GM19468 (cell line): ENCODE measurements at regions not wholly inside any gene's neighbourhood (a gene's known extent, or its start where the extent isn't known, plus 50 kb on each side); places are given as distances from the start of the nearest gene placed in this dataset.

Source experiments
- ATAC-seq: cut with Tn5 transposase; IDR thresholded peaks from one replicate; pipeline ENCODE4 v1.9.1; 2021; ENCODE audit warnings: mild to moderate bottlenecking, moderate library complexity, moderate number of reproducible peaks; ENCODE audit not compliant: unreplicated experiment; ENCODE audit errors: extremely low read depth

GRCh38 chr5:41670854-41671479, 160.6 kb upstream of the PLCXD3 start:
- ATAC-seq = no peak

- no peak for ATAC-seq
Measured at GRCh38 chr5:41670216-41670615, 159.8 kb upstream of the PLCXD3 start.

GRCh38 chr5:41661254-41661653, 150.9 kb upstream of the PLCXD3 start:
- no peak for ATAC-seq

- ATAC-seq = no peak
Measured at GRCh38 chr5:41656597-41656996, 146.2 kb upstream of the PLCXD3 start.

GRCh38 chr5:41650131-41650530, 139.7 kb upstream of the PLCXD3 start:
- no peak for ATAC-seq

- ATAC-seq = no peak
Measured at GRCh38 chr5:41649659-41650058, 139.3 kb upstream of the PLCXD3 start.

- no peak for ATAC-seq
Measured at GRCh38 chr5:41648996-41649395, 138.6 kb upstream of the PLCXD3 start.

- no peak for ATAC-seq
Measured at GRCh38 chr5:41641621-41642020, 131.2 kb upstream of the PLCXD3 start.

- ATAC-seq = no peak
Measured at GRCh38 chr5:41638685-41639084, 128.3 kb upstream of the PLCXD3 start.

- no peak for ATAC-seq
Measured at GRCh38 chr5:41637869-41638268, 127.5 kb upstream of the PLCXD3 start.

GRCh38 chr5:41637424-41637823, 127.0 kb upstream of the PLCXD3 start:
- ATAC-seq = no peak

- ATAC-seq = peak; percentile 72
Measured at GRCh38 chr5:41636605-41637004, 126.2 kb upstream of the PLCXD3 start.

GRCh38 chr5:41629897-41630296, 119.5 kb upstream of the PLCXD3 start:
- ATAC-seq = no peak

GRCh38 chr5:41625571-41625970, 115.2 kb upstream of the PLCXD3 start:
- no peak for ATAC-seq

GRCh38 chr5:41621420-41621819, 111.0 kb upstream of the PLCXD3 start:
- no peak for ATAC-seq

GRCh38 chr5:41617843-41618515, 107.6 kb upstream of the PLCXD3 start:
- no peak for ATAC-seq

GRCh38 chr5:41610386-41610785, 100.0 kb upstream of the PLCXD3 start:
- no peak for ATAC-seq

GRCh38 chr5:41600731-41601130, 90.3 kb upstream of the PLCXD3 start:
- no peak for ATAC-seq

GRCh38 chr5:41598011-41598410, 87.6 kb upstream of the PLCXD3 start:
- no peak for ATAC-seq

GRCh38 chr5:41587668-41588067, 77.3 kb upstream of the PLCXD3 start:
- no peak for ATAC-seq

- no peak for ATAC-seq
Measured at GRCh38 chr5:41575110-41575779, 64.8 kb upstream of the PLCXD3 start.

- ATAC-seq = no peak
Measured at GRCh38 chr5:41574391-41574790, 64.0 kb upstream of the PLCXD3 start.
